Gastroesophageal sphincter (tissue), 3 donors: ENCODE measurements at regions not wholly inside any gene's neighbourhood (a gene's known extent, or its start where the extent isn't known, plus 50 kb on each side); places are given as distances from the start of the nearest gene placed in this dataset.

Experiments
- EP300 ChIP-seq: sonication (generic); formaldehyde crosslinking; IDR thresholded peaks from one replicate; pipeline ENCODE4 v1.6.1; 2017; ENCODE audit warnings: antibody characterized with exemption, mild to moderate bottlenecking
- TF ChIP-seq, protein P1 (sequence below), 4 experiments: fragments of 200-600 bp in 2 of 4; fragments of 450-650 bp in 2 of 4; sonication (generic) in 1 of 4; IDR thresholded peaks; one replicate each; pipeline ENCODE4 v1.5.1; 2017 to 2019; ENCODE audit warnings: antibody characterized with exemption in 4 of 4, mild to moderate bottlenecking in 2 of 4, moderate library complexity in 2 of 4

- TF ChIP-seq, protein P1, sequence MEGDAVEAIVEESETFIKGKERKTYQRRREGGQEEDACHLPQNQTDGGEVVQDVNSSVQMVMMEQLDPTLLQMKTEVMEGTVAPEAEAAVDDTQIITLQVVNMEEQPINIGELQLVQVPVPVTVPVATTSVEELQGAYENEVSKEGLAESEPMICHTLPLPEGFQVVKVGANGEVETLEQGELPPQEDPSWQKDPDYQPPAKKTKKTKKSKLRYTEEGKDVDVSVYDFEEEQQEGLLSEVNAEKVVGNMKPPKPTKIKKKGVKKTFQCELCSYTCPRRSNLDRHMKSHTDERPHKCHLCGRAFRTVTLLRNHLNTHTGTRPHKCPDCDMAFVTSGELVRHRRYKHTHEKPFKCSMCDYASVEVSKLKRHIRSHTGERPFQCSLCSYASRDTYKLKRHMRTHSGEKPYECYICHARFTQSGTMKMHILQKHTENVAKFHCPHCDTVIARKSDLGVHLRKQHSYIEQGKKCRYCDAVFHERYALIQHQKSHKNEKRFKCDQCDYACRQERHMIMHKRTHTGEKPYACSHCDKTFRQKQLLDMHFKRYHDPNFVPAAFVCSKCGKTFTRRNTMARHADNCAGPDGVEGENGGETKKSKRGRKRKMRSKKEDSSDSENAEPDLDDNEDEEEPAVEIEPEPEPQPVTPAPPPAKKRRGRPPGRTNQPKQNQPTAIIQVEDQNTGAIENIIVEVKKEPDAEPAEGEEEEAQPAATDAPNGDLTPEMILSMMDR (IDR thresholded peaks at IDR 0.05): no peak
- no peak for TF ChIP-seq EP300
Observed at GRCh38 chr6:149229096-149229495, 88.4 kb upstream of the TAB2 start.
